Kidney (tissue), 13 donors: ENCODE measurements at regions not wholly inside any gene's neighbourhood (a gene's known extent, or its start where the extent isn't known, plus 50 kb on each side); places are given as distances from the start of the nearest gene placed in this dataset.
"Not testable (repeated sequence)": the region's sequence is repeated elsewhere in the genome, so short reads cannot be mapped to it uniquely, and the experiment has no call there.

ENCODE experiments used
- DNase-seq, 5 donors: peaks; one replicate each; pipeline ENCODE4 v3.0.0-alpha.2; 2013 to 2020
- FAIRE-seq: peaks from 2 replicates; lab custom pipeline; 2012; peaks lifted over from hg19 to GRCh38; lab: Jason Lieb, UNC
- H3K27ac ChIP-seq, 2 donors: one replicate each; pipeline ENCODE4 v1.7.0; 2013; ENCODE audit warnings: low read depth in 2 of 2, low read length in 2 of 2, inconsistent platforms in 1 of 2
- H3K27me3 ChIP-seq: one replicate; pipeline ENCODE4 v1.7.1; 2013; ENCODE audit warnings: low read length, inconsistent platforms; ENCODE audit not compliant: control insufficient read depth, insufficient read depth
- H3K36me3 ChIP-seq, 3 donors: one replicate each; pipeline versions ENCODE4 v1.7.0 to v1.7.1; 2013; ENCODE audit warnings: low read length in 3 of 3, control low read depth in 1 of 3, inconsistent platforms in 1 of 3; ENCODE audit not compliant: insufficient read depth in 3 of 3, control insufficient read depth in 2 of 3
- H3K4me1 ChIP-seq, 3 donors: one replicate each; pipeline versions ENCODE4 v1.7.0 to v1.7.1; 2013; ENCODE audit warnings: low read length in 3 of 3, inconsistent platforms in 1 of 3, low read depth in 1 of 3; ENCODE audit not compliant: control insufficient read depth in 2 of 3, insufficient read depth in 2 of 3
- H3K4me3 ChIP-seq, 3 donors: one replicate each; pipeline versions ENCODE4 v1.7.0 to v1.8.1; 2013; ENCODE audit warnings: low read length in 3 of 3, control low read depth in 1 of 3, inconsistent platforms in 1 of 3
- H3K9ac ChIP-seq, 3 donors: one replicate each; pipeline versions ENCODE4 v1.7.0 to v1.7.1; 2013; ENCODE audit warnings: low read length in 3 of 3, control low read depth in 1 of 3, inconsistent platforms in 1 of 3
- H3K9me3 ChIP-seq, 3 donors: one replicate each; pipeline versions ENCODE4 v1.7.0 to v1.7.1; 2013; ENCODE audit warnings: low read length in 3 of 3, control low read depth in 1 of 3, inconsistent platforms in 1 of 3; ENCODE audit not compliant: control insufficient read depth in 2 of 3, insufficient read depth in 1 of 3
- CTCF ChIP-seq: IDR thresholded peaks from 3 replicates; pipeline ENCODE4 v1.5.1; 2012; ENCODE audit warnings: mild to moderate bottlenecking, moderate library complexity, borderline replicate concordance; ENCODE audit not compliant: insufficient read depth; ENCODE audit errors: extremely low read depth
- intact Hi-C: fragments of 100-400 bp; cut with DNase I; formaldehyde crosslinking; loops from one replicate; pipeline ENCODE4 v1.11.1; 2022
- donor health status: control.
- donor health status: control.
- donor health status: control.
- donor health status: control.
- donor health status: control.
- donor health status: DM: yes; HTN: yes; CAD: no.
- donor health status: Normal renal cell carcinoma (clear cell type).

- Histone ChIP-seq H3K27me3 (no peaks in the 10 kb centered on the region), H3K4me3 (no peak overlapping the region), H3K9ac (no peak overlapping the region), H3K36me3 (no peaks in the 10 kb centered on the region), H3K9me3 (no peaks in the 10 kb centered on the region), H3K4me1 (no peaks in the 10 kb centered on the region), H3K27ac (no peak overlapping the region)
- no peak for FAIRE-seq
- intact Hi-C loops = no loop called here
- TF ChIP-seq CTCF = no peak
- DNase-seq = no peak
These were observed 657.8 kb downstream of the DACH1 start for GRCh38 chr13:71209217-71209616.

GRCh38 chr13:71184583-71184982 is 682.4 kb downstream of the DACH1 start:
- H3K27ac ChIP-seq, DNase-seq, H3K9ac ChIP-seq, H3K9me3 ChIP-seq, H3K4me1 ChIP-seq, H3K27me3 ChIP-seq, FAIRE-seq, intact Hi-C loops, H3K4me3 ChIP-seq, H3K36me3 ChIP-seq: not testable (repeated sequence)

- H3K4me3 ChIP-seq, H3K27ac ChIP-seq, intact Hi-C loops, H3K9ac ChIP-seq, DNase-seq, H3K27me3 ChIP-seq, H3K9me3 ChIP-seq, H3K36me3 ChIP-seq, H3K4me1 ChIP-seq, FAIRE-seq: not testable (repeated sequence)
These were observed 683.7 kb downstream of the DACH1 start for GRCh38 chr13:71183352-71183751.

- no peak for TF ChIP-seq CTCF
- FAIRE-seq = no peak
These were observed 695.3 kb downstream of the DACH1 start for GRCh38 chr13:71171740-71172139.

GRCh38 chr13:71169180-71169579 is 697.8 kb downstream of the DACH1 start:
- Histone ChIP-seq H3K4me1 (no peaks in the 10 kb centered on the region), H3K4me3 (no peak overlapping the region), H3K9ac (no peak overlapping the region), H3K27ac (no peak overlapping the region), H3K9me3 (no peaks in the 10 kb centered on the region), H3K27me3 (no peaks in the 10 kb centered on the region), H3K36me3 (no peaks in the 10 kb centered on the region)
- peak in 3 of 5 donors; percentile 34 to 71 (median 68) for DNase-seq
- TF ChIP-seq CTCF = no peak
- intact Hi-C loops = no loop called here
- FAIRE-seq = no peak

More at GRCh38 chr13:71171740-71172139, 695.3 kb downstream of the DACH1 start:
- H3K9ac ChIP-seq = no peak overlapping the region
- no peaks in the 10 kb centered on the region for H3K36me3 ChIP-seq
- H3K4me1 ChIP-seq = no peaks in the 10 kb centered on the region
- H3K27ac ChIP-seq = no peak overlapping the region
- H3K4me3 ChIP-seq = no peak overlapping the region
- intact Hi-C loops = no loop called here
- no peak for DNase-seq
- no peaks in the 10 kb centered on the region for H3K9me3 ChIP-seq
- no peaks in the 10 kb centered on the region for H3K27me3 ChIP-seq
